HG02885 (cell line): ENCODE measurements at regions not wholly inside any gene's neighbourhood (a gene's known extent, or its start where the extent isn't known, plus 50 kb on each side); places are given as distances from the start of the nearest gene placed in this dataset.

Experiments used
- ATAC-seq: cut with Tn5 transposase; IDR thresholded peaks from one replicate; pipeline ENCODE4 v1.9.1; 2021; ENCODE audit warnings: mild to moderate bottlenecking; ENCODE audit not compliant: unreplicated experiment, poor library complexity

DNA sequence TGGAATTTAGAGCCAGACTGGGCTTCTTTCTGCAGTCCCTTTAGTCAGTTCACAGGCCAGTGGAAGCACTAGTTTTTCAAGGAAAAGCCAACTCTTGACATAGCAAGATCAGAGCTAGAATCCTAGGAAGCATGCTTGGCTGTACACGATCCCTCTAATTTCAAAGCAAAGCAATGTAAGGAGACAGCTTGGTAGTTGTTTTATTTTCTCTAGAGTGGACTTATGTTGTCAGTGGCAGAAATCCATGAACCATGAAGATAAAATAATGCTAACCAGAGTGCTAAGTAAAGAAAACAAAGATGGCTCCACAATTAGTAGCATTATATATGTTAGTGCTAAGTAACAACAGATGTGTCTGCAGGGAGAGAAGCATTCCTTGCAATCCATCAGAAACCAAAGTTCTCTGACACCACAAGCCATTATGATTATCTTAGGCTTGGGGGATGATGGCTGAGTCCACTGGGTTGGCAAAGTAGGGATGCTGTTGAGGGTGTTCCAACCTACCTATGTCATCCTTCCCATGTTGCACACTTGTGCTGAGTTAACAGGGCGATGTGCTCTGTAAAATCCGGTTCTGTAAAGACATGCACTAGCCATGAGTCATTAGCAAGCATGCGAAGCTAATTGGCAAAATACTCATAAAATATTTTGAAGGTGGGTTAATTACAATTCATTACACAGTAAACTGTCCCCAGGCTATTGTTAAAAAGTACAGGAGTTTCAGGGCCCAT is 115.2 kb downstream of the BMP2 start:
- ATAC-seq, result no peak

DNA sequence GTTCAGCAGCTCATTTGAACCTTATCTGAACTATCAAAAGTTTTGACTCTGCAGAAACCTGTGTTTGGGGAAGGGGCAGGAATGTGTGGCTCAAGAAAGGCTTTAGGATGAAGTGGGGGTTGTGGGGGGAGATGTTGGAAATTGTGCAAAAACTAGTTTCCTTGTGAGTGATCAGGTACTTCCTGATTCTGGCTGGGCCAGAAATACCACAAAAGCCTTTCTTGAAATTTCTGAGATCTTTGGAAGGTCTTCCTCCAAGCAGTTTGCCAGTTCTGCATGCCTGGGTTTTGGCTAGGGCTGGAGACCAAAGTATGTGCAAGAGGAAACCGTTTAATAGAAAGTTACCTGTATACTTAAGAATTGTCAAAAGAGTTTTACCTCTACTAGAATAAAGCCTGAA is 116.6 kb downstream of the BMP2 start:
- ATAC-seq, result no peak

DNA sequence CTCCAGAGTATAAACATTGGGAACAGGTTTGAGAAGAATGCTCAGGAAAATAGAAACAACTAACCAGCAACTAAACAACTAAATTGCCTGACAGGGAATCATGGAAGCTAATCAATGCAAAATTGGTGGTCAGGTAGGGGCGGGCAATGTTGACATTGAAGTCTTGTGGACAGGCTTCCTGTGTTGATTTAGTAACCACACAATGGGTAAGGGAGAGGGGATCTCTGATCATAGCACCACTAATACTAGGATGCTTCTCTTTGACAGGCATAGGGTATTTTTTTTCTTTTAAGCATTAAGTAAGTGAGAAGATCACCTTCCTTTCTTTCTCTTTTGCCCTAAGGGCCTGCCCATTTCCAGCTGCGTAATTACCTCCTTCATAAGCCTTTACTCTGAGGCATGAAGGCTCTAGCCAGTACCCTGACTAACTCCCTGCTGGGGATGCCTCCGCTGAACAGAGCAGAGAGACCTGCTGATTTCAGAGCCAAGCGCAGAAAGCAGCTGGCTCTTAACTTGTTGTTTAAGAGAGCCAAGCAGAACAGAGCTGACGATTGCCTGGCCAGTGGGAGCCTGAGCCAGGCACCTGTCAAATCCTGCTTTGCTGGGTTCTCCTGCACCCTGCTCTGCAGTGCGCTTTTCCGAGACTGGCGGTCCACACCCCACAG is 118.7 kb downstream of the BMP2 start:
- ATAC-seq, result no peak

DNA sequence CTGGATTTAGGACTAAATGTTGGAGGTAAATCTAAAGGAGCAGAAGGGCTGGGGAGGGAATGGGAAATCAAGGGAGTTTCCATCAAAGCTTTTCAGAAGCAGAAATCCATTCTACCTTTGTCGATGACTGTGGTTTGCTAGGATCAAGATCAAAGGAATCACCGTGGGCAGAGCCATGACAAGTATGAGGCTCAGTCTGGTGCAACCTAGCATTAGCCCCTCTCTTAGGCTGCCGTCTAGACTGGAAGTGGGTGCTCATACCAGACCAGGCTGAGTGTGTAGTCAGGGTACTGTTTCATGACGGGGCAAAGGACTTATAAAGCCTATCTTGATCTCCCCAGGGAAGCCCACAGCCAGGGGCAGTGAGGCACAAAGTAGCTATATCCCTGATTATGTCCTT is 120.5 kb downstream of the BMP2 start:
- no peak for ATAC-seq

DNA sequence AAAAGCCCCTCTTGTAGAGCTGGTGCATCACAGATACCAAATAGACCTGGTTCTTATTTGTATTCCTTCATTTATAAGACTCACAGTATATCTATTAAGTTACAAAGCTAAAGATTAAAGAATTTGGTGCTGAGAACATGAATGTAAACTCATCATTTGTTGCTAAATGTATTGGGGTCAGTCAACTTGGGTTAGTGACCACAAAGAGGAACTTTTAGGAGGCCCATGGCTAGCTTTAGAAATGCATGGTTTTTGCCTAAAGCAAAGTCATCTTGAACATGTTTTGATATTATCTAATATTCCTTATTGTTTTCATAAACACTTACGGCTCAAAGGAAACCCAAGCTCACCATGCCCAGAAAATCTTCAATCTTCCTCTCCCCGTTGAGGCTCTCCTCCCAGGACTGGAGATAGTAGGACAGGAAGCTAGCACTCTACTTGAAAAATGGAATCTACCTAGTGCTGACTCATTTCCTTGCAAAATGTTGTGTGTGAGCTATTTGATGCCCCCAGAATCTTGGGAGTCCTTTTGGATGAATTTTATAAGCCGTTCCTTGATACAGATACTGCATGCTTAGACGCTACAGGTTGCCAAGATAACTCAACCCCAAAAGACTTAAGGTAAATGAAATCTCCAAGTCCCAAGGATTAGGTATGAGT is 121.4 kb downstream of the BMP2 start:
- ATAC-seq, result no peak

DNA sequence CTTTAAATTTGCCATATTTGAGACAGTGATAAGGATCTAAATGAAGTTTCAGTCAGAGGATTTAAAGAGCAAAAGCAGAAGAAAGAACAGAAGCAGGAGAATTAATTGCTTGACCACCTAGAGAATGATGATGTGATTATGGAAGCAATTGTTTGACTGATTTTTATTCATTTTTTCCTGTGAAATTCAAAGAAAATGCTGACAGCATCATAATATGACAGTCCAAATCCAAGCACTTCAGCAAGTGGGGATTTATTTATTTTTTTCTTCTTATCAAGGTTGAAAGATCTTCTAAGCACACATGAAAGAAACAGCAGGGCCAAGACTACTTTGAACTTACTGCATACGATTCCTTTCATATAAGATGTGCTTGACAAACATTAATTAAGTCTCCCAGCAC is 125.2 kb downstream of the BMP2 start:
- ATAC-seq, result no peak

DNA sequence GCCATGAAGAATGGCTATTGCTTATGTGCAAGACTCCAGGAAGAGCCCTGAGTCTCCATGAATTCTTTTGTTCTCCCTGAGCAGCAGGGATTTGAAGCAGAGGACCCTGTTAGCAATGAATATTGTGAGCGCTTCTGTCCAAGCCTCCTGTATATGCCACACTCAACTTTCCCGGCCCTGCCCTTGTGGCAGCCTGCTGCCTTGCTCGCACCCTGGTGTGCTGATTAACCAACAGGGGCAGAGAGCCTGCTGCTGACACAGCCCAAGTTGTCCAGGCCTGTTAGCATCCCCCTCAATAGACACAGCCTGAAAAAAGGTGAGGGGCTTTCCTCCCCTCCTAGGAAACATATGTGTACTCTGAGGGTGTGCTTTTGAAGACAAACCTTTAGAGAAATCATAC is 131.4 kb downstream of the BMP2 start:
- no peak for ATAC-seq

DNA sequence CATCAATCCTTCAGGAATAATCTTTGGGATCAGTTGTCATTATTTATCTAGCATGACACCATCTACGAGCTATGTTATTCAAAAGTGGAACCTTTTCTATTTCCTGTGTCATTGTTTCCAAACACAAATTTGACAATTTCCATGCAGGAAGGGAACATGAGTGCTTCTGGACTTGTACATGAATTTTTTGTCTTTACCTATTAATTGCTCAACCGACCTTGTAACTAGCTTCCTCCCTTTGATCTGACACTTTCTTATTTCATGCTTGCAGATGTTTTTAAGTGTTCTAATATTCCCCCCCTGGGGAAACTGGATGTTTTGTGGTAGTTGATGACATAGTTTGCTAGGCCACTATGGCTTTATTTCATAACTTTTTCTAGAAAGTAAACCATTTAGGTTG is 139.4 kb downstream of the BMP2 start:
- ATAC-seq, result no peak

DNA sequence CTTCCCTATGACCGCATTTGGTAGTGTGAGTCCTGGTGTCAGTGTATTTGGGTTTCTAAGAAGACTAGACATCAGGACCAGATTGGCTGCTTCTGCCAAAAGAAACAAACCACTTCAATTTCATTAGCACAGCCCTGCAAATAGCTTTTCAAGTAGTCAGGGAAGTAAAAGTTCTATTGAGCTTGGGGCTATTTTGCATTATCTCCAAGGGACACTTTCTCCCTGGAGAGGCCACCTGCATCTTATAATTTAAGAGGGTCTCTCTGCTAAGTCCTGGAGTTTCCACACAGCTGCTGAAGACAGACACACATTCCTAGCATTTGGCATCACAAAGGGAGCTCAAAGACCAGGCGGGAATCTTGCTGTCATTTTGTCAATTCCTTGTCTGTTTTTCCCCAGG is 141.2 kb downstream of the BMP2 start:
- ATAC-seq, result no peak

DNA sequence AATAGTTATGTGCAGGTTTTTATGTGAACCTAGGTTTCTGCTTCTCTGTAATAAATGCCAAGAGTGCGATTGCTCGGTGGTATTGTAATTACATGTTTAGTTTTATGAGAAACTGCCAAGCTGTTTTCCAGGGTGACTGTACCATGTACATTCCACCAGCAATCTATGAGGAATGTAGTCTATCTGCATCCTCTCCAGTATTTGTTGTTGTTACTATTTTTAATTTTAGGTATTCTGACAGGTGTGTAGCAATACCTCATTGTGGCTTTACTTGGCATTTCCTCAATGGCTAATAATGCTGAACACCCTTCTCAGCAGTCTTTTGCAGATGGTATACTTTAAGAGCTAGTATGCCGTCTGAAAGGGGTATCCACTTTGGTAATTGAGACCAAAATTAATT is 142.1 kb downstream of the BMP2 start:
- no peak for ATAC-seq

DNA sequence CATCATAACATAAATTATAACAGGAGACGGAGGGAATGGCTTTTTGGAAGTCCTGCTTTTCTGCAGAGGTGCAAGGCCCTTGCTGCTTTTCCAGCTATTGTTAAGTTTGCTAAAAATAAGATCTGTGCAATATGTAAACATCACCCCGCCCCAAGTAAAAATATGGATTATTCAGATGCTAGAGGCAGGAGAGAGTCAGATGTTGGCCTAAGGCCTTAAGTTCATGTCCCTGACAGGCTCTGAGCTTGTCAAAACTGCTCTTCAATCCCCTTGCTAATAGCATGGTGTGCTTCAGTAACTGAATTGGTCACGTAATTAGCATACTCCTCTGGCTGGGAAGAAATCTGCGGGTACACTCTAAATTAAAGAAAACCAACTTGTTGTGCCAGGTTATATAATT is 147.5 kb downstream of the BMP2 start:
- ATAC-seq, result no peak

DNA sequence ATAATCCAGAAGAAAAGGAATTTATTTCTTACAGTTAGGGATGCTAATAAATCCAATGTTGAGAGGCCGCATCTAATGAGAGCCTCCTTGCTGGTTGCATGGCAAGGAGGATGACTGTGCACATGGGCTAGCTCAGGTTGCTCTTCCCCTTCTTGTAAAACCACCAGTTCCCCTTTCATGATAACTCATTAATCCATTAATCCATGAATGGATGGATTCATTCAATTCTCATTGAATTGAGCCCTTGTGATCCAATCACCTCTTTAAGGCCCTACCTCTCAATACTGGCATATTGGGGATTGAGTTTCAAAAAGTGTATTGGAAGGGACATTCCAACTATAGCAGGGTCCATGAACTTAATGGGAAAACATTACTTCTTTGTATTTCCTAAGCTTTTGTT is 149.5 kb downstream of the BMP2 start:
- no peak for ATAC-seq

DNA sequence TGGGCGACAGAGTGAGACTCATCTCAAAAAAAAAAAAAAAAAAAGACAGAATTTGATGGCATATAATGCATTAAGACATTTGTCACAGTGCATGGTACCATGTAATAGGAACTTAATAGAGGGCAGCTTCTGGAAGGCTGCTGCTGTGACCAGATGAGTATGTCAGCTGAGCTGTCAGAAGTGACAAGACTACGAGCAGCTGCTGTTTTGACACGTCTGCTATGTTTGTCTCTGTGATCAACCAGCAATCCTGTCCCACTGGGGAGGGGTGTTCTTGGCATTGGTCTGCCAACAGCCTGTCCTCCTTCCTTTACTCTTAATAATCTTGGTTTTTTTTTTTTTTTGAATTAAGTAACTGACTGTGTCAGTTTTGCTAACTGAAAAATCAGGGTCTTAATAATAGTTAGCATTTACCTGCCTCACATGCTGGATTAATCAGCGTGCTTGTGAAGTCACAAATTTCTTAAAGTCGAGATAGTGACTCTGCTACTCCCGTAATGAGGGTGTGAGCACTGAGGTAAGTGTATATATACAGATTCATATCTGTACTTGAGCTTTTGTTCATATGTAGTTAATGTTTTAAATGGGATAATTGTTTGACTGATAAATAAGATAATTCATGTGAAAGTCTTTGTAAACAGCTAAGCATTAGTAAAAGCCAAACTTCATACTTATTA is 152.4 kb downstream of the BMP2 start:
- no peak for ATAC-seq

DNA sequence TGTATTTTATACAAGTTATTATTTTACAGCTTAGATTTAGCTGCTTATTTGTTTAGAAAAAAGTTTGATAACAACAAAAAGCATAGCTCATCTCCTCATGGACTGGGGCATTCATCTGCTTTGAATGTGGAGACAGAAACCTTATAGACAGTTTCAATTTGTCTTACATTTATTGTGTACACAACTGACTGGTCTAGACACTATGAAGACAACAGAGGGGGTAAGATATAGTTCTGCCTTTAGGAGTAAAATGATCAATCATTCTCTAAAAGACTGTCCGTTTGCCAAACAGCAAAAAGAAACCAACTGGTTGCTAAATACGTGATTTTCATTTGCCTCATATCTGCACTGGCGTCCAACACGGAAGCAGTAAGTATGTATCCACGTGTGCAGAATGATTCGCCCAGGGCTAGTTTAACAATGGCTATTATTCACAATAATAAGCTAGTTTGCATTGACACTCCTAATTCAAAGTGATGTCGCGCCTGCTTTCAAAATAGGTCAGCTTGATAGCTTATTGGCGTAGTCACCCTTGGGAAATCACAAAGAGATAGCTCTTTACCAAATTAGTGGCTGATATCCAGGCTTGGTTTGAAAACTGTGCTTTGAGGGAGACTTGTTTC is 153.6 kb downstream of the BMP2 start:
- no peak for ATAC-seq

DNA sequence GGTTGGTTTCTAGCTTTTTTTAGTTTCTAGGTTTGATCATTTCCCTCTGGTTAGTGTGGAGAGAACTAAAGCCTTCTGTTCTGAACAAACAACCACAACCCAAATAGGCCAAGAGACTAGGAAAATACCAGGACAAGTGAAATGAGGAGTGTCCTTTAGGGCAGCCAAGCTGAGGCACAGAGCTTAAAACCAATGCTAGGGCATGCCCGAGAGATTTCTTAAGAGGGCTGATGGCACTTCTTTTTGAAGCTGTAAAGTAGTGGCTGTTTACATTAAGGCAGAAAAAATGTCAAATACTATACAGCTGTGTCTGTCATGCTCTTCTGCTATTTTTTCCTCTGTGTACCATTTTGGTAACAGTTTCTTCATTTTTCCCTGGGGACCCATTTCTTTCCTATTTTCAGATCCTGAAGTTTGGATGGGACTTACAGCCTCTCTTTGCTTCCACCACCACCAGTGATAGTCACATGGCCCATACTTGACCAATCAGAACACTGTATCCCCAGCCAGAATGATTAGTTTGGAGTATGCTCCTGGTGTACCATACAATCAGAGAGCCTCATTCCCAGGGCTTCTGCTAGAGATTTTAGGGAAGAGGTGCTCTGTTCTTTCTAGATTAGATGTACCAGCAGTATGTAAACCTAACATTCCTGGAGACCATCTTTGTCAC is 154.4 kb downstream of the BMP2 start:
- ATAC-seq, result no peak

DNA sequence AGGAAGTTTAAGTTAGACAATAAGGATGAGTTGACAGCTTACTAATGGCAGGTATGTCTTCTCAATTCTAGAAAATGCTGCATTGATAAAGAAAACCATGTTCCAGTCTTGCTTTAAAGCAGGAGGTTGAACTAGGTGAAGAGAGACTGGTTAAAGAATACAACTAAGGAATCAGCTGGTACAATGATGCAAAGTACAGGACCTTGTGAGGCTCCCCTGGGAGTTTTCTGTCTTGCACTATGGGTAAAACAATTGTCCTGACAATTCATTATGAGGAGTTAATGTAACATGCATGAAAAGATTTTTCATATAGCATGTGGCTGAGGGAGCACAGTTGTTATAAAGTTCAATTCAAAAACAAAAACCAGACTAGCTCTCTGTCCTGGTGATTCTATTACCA is 157.2 kb downstream of the BMP2 start:
- no peak for ATAC-seq

DNA sequence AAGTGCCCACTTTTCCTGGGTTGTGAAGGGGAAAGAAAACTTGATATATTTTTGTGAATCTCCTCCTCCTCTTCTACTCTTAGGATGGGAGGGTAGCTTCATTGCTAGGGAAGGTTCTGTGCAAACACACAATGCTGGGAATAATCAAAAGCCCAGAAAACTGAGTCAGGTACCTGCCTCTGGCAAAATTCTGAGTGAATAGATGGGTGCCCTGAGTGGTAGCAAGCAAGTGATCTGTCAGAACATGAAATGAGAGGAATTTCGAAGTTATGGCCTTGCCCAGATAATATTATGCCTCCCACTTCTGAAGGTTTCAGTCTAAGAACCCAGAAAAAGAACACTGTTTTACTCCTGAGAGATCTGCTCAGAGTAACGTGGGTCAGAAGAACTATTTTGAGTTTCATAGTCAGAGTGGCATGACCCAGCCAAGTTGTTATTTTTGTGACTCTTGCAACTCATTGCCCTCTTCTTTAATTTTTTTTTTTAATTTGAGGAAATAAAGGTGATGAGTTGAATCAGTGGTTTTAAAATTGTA is 158.3 kb downstream of the BMP2 start:
- no peak for ATAC-seq

DNA sequence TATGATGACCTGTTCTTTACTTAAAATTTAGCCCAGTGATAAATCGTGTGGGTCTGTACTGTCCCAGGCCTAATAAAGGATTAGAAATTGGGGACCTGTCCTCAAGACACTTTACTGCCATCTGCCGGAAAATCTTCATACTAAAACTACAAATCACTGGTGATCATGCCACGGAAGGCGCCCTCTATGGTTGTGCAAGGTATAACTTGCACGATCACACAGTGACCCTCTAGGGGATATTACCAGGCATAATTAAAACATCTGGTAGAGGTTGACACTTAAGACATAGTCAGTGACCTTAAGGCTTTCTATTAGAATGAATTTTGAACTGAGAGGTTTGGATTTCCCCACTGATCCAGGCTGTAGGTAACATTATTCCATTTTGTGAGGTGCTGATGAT is 172.6 kb downstream of the BMP2 start:
- no peak for ATAC-seq

DNA sequence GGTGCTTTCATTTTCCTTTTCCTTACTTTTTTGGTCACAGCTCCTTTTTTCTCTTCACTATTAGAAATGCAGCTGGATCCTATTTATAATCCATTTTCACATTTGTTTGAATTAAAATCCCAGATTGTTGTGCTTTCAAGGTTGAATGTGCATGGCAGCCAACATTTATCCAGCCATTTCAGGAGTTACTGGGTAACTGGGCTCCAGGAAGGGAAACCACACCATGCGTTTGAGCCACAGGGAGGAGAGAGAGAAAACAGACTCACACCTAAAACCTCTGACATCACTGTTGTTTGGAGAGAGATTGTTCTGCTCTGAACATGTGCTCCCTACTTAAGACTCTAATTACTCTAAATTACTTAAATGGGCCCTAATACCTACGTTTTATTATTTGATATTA is 173.4 kb downstream of the BMP2 start:
- no peak for ATAC-seq

DNA sequence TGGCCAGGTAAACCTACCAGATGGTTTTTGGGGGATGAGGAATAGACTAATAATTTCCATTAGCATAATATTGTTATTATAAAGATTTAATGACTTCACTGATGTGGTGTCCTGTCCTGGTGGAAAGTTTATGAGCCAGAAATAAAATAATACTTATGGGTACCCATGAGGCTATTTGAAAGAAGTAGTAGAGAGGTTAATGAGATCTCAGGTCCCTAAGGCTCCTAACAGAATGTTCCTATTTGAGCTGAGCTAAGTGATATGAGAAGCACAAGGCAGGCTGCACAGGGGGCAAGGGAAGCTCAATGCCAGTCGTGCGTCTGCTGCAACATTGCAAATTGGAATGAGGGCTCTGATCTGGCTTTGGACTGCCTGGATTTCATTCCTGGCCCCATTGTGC is 174.1 kb downstream of the BMP2 start:
- ATAC-seq, result no peak
